Naive B cell (primary cell): ENCODE measurements at regions not wholly inside any gene's neighbourhood (a gene's known extent, or its start where the extent isn't known, plus 50 kb on each side); places are given as distances from the start of the nearest gene placed in this dataset.
A peak's percentile ranks its signal among the peaks of the same experiment; 100 is the strongest.

Source experiments
- ATAC-seq, 2 donors: fragments of 150-1000 bp; cut with Tn5 transposase; 2 replicates each; pipeline ENCODE4 v1.10.0; 2021; ENCODE audit warnings: low read depth in 2 of 2, mild to moderate bottlenecking in 2 of 2, moderate library complexity in 2 of 2
- DNase-seq: peaks from one replicate; pipeline ENCODE4 v3.0.0; 2022
- H3K27ac Mint-ChIP-seq, 6 donors: one replicate each; pipeline ENCODE4 v1.8.0; 2020 to 2022; ENCODE audit warnings: mild to moderate bottlenecking in 6 of 6, mixed read lengths in 6 of 6, moderate library complexity in 5 of 6, inconsistent platforms in 2 of 6
- H3K27me3 Mint-ChIP-seq, 3 donors: one replicate each; pipeline ENCODE4 v1.8.0; 2021 to 2022; ENCODE audit warnings: mixed read lengths in 3 of 3, mild to moderate bottlenecking in 1 of 3
- H3K36me3 Mint-ChIP-seq, 2 donors: one replicate each; pipeline ENCODE4 v1.8.0; 2020 to 2022; ENCODE audit warnings: mixed read lengths in 2 of 2, inconsistent platforms in 1 of 2, mild to moderate bottlenecking in 1 of 2
- H3K4me1 Mint-ChIP-seq, 3 donors: one replicate each; pipeline ENCODE4 v1.8.0; 2020 to 2022; ENCODE audit warnings: mixed read lengths in 3 of 3, inconsistent platforms in 1 of 3, mild to moderate bottlenecking in 1 of 3, moderate library complexity in 1 of 3
- H3K4me3 Mint-ChIP-seq, 8 donors: one replicate each; pipeline ENCODE4 v1.8.0; 2020 to 2022; ENCODE audit warnings: mild to moderate bottlenecking in 8 of 8, mixed read lengths in 8 of 8, moderate library complexity in 8 of 8, inconsistent platforms in 2 of 8
- H3K9me3 Mint-ChIP-seq, 7 donors: one replicate each; pipeline ENCODE4 v1.8.0; 2020 to 2022; ENCODE audit warnings: mixed read lengths in 7 of 7, mild to moderate bottlenecking in 5 of 7, inconsistent platforms in 2 of 7, moderate library complexity in 1 of 7

GRCh38 chr7:21169667-21170580 is 258.0 kb upstream of the SP4 start:
- Mint-ChIP-seq H3K36me3 (peaks cover 0 to 7% of the 10 kb centered on the region in 2 donors), H3K9me3 (peaks cover 0 to 11% (median under 1%) of the 10 kb centered on the region in 7 donors), H3K27me3 (peaks cover 22 to 81% (median 57%) of the 10 kb centered on the region in 3 donors), H3K27ac (no peak overlapping the region), H3K4me1 (peaks cover 0 to 5% (median 4%) of the 10 kb centered on the region in 3 donors), H3K4me3 (peak overlapping the region in 1 of 8 donors; percentile 44)
- ATAC-seq (no peak), DNase-seq (no peak)

DNA sequence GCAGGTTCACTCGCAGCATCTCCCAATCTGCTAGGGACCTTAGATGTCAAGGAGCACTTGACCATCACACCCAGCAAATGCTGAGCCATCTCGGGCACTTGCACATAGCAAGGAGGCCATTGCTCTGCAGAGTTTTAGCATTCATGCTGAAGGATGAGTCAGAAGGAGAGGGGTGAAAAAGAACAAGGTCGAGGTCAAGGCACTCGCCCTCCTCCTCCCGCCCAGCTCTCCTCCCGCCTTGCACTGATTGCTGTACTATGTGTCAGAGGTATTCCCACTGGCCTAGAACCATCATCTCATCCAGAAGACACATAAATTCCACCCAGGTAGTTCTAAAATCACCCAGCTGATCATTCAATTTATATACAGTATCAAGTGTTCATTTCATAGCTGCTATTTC is 255.1 kb upstream of the SP4 start:
- Mint-ChIP-seq H3K4me1 (peaks cover 0 to 5% (median 4%) of the 10 kb centered on the region in 3 donors), H3K4me3 (no peak overlapping the region), H3K27ac (no peak overlapping the region), H3K36me3 (peaks cover 0 to 7% of the 10 kb centered on the region in 2 donors), H3K27me3 (peaks cover 18 to 56% (median 39%) of the 10 kb centered on the region in 3 donors), H3K9me3 (peaks cover 0 to 9% (median 5%) of the 10 kb centered on the region in 7 donors)
- ATAC-seq (no peak), DNase-seq (no peak)

DNA sequence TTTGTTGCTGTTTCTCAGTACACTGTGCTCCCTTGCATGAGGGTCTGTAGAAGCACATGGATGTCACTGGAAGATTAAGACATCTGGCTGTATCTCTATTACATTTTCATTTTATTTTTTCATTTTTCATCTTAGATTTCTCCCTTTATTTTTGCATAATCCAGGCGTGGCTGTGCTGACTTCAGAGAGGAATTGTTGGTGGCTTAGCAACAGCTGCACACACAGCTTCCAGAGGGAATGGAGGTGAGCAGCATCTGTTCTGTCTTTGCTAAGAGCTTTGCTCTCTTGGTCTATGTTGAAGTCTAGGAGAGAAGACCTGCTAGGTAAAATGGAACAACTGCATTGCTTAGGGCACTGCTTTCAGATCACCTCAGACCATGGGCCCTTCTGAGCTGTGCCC is 254.4 kb upstream of the SP4 start:
- Mint-ChIP-seq H3K9me3 (peaks cover 0 to 12% (median 5%) of the 10 kb centered on the region in 7 donors), H3K36me3 (peaks cover 0 to 7% of the 10 kb centered on the region in 2 donors), H3K4me3 (no peak overlapping the region), H3K4me1 (peaks cover 0 to 5% (median 4%) of the 10 kb centered on the region in 3 donors), H3K27ac (no peak overlapping the region), H3K27me3 (peaks cover 14 to 51% (median 33%) of the 10 kb centered on the region in 3 donors)
- ATAC-seq (no peak), DNase-seq (no peak)

GRCh38 chr7:21175714-21176113 is 252.2 kb upstream of the SP4 start:
- Mint-ChIP-seq H3K27me3 (peaks cover 12 to 29% (median 14%) of the 10 kb centered on the region in 3 donors), H3K27ac (no peak overlapping the region), H3K4me3 (no peak overlapping the region), H3K9me3 (peaks cover 0 to 13% (median 11%) of the 10 kb centered on the region in 7 donors), H3K4me1 (no peaks in the 10 kb centered on the region), H3K36me3 (no peaks in the 10 kb centered on the region)
- DNase-seq (no peak), ATAC-seq (no peak)

DNA sequence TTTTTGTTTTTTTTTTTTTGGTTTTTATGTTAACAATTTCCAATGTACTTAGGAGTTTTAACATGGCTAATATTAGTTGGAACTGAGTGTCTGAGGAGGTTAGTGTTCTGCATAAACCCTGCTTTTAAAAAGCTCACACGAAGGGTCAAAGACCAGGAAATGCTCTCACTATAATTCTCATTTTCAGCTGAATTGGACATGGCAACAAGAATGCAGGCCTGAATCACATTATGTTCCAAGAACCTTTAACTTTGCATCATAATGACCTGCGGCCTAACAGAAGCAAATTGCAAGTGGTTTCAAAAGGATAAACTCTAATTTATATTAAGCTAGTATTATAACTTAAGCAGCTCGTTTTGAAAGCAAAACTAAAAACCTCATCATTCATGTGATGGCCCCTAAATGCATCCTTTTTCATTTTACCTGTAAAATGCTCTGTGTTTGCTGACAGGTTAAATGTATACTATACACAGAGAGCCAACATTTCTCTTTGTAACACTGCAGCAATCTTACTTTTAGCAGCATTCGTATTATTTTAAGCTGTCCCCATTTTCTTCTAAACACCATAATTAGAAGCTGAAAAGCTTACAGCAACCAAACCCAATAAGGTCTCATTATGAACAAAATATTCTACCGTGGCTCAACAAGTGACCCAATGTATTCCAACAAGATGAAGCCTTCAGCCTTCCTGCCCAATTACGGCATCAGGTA is 242.8 kb upstream of the SP4 start:
- Mint-ChIP-seq H3K4me1 (no peaks in the 10 kb centered on the region), H3K4me3 (no peak overlapping the region), H3K27ac (no peak overlapping the region), H3K27me3 (peaks cover 8 to 23% (median 17%) of the 10 kb centered on the region in 3 donors), H3K9me3 (peaks cover 2 to 18% (median 7%) of the 10 kb centered on the region in 7 donors), H3K36me3 (no peaks in the 10 kb centered on the region)
- no peak for DNase-seq
- ATAC-seq, result no peak

DNA sequence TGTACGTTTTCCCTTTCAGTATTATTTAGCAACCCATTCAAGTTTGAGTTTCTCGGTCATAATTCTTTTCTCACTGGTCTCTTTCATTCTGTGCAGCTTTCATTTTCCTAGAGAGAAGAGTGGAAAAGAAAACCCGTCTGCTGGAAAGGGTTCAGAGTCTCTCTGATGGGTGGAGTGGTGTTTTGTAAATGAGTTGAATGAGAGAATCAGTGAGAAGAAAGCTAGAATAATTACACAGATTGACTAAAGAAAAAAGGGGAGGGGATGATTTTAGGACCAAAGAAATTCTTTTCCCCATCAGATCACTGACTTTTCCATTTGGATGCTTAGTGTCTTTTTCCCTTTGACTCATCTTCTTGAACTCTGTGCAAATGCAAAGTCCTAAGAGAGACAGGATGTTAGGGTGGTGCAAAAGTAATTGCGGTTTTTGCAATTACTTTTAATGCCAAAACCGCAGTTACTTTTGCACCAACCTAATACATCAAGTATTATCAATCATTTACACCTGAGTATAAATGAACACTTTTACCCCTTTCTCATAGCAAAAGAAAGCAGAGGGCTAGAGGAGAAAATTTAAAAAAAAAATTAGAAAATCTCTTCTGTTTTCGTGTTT is 242.1 kb upstream of the SP4 start:
- Mint-ChIP-seq H3K27ac (peak overlapping the region in 1 of 6 donors; percentile 21), H3K27me3 (peaks cover 8 to 23% (median 17%) of the 10 kb centered on the region in 3 donors), H3K4me1 (no peaks in the 10 kb centered on the region), H3K9me3 (peaks cover 2 to 18% (median 7%) of the 10 kb centered on the region in 7 donors), H3K36me3 (no peaks in the 10 kb centered on the region), H3K4me3 (no peak overlapping the region)
- ATAC-seq (no peak), DNase-seq (no peak)

- H3K9me3 Mint-ChIP-seq, result no peaks in the 10 kb centered on the region
- no peak overlapping the region for H3K4me3 Mint-ChIP-seq
- H3K27ac Mint-ChIP-seq, result no peak overlapping the region
- ATAC-seq (no peak), DNase-seq (no peak)
- H3K27me3 Mint-ChIP-seq, result peaks cover 4 to 14% (median 8%) of the 10 kb centered on the region in 3 donors
- no peaks in the 10 kb centered on the region for H3K36me3 Mint-ChIP-seq
- H3K4me1 Mint-ChIP-seq, result no peaks in the 10 kb centered on the region
Measured at GRCh38 chr7:21191321-21192073, 236.4 kb upstream of the SP4 start.

- no peak overlapping the region for H3K4me3 Mint-ChIP-seq
- H3K36me3 Mint-ChIP-seq, result no peaks in the 10 kb centered on the region
- peaks cover 4 to 14% (median 8%) of the 10 kb centered on the region in 3 donors for H3K27me3 Mint-ChIP-seq
- H3K27ac Mint-ChIP-seq, result no peak overlapping the region
- ATAC-seq, result no peak
- DNase-seq, result no peak
- H3K4me1 Mint-ChIP-seq, result no peaks in the 10 kb centered on the region
- no peaks in the 10 kb centered on the region for H3K9me3 Mint-ChIP-seq
Measured at GRCh38 chr7:21192657-21193056, 235.2 kb upstream of the SP4 start.

GRCh38 chr7:21193895-21194294 is 234.0 kb upstream of the SP4 start:
- ATAC-seq (no peak), DNase-seq (no peak)
- no peaks in the 10 kb centered on the region for H3K9me3 Mint-ChIP-seq
- no peaks in the 10 kb centered on the region for H3K36me3 Mint-ChIP-seq
- H3K27ac Mint-ChIP-seq, result no peak overlapping the region
- no peaks in the 10 kb centered on the region for H3K4me1 Mint-ChIP-seq
- no peak overlapping the region for H3K4me3 Mint-ChIP-seq
- peaks cover 4 to 8% (median 8%) of the 10 kb centered on the region in 3 donors for H3K27me3 Mint-ChIP-seq

DNA sequence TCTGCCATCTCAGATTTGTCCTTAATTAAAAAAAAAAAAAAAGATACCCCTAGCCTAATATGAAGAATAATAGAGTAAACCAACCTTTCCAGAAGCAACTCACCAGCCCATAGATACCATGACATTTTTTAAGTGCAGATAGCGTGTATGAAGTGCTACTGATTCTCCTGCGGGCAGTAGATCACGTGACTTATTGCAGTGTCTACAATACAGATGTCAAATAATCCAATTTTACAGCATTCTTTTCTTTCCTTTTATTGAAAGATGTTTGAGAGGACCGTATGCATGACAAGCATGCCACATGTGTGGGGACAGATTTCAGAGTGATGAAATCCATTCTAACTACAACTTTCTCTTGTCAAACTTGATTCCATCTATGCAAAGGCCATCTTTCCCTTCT is 232.9 kb upstream of the SP4 start:
- Mint-ChIP-seq H3K4me1 (no peaks in the 10 kb centered on the region), H3K27me3 (peaks cover 0 to 2% (median 0%) of the 10 kb centered on the region in 3 donors), H3K4me3 (no peak overlapping the region), H3K9me3 (no peaks in the 10 kb centered on the region), H3K36me3 (no peaks in the 10 kb centered on the region), H3K27ac (no peak overlapping the region)
- no peak for ATAC-seq
- DNase-seq, result no peak

DNA sequence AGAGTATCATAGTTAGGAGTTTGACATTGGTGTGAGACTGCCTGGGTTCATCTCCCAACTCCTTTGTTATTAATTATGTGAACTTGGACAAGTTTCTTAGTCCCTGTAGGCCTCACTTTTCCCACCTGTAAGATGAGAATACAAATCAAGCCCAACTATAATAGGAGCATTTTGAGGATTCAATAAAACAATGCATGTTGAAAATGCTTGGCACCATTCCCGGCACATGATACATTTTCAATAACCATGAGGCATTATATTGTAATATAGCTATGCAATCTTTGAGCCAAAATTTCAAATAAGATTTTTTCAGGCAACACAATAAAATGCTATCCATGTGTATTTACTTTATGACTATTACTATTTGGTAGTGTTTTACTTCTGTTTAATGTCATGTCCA is 229.0 kb upstream of the SP4 start:
- Mint-ChIP-seq H3K4me3 (no peak overlapping the region), H3K27me3 (peaks cover 0 to 5% (median 0%) of the 10 kb centered on the region in 3 donors), H3K36me3 (no peaks in the 10 kb centered on the region), H3K9me3 (no peaks in the 10 kb centered on the region), H3K27ac (no peak overlapping the region), H3K4me1 (no peaks in the 10 kb centered on the region)
- ATAC-seq (no peak), DNase-seq (no peak)

DNA sequence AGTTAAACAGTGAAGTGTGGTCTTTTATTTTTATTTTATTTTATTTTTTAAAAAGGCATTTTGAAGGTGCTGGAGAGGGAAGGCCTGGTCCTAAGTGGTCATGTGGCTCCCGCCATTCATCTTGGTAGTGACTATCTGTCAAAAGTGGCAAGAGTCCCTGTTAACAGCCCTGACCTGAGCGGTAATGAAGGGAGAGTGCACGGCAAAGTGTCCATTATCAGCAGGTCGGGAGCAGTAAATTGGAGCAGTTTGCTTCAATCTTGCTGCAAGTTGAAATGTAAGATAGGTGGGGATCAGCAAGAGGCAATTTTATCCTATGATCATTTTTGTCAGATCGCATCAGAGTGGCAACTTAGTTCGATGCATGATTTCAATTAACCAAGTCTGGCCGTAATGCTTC is 227.4 kb upstream of the SP4 start:
- no peak for DNase-seq
- Mint-ChIP-seq H3K4me3 (peak overlapping the region in 1 of 8 donors; percentile 65), H3K27ac (no peak overlapping the region), H3K27me3 (peaks cover 0 to 14% (median 0%) of the 10 kb centered on the region in 3 donors), H3K36me3 (no peaks in the 10 kb centered on the region), H3K4me1 (no peaks in the 10 kb centered on the region), H3K9me3 (no peaks in the 10 kb centered on the region)
- ATAC-seq, result no peak

GRCh38 chr7:21214657-21215056 is 213.2 kb upstream of the SP4 start:
- Mint-ChIP-seq H3K9me3 (peaks cover 0 to 2% (median 0%) of the 10 kb centered on the region in 7 donors), H3K27me3 (peaks cover 4 to 23% (median 11%) of the 10 kb centered on the region in 3 donors), H3K27ac (no peak overlapping the region), H3K36me3 (no peaks in the 10 kb centered on the region), H3K4me3 (no peak overlapping the region), H3K4me1 (no peaks in the 10 kb centered on the region)
- no peak for DNase-seq
- ATAC-seq, result no peak
